SK-N-DZ (cell line): ENCODE measurements at regions not wholly inside any gene's neighbourhood (a gene's known extent, or its start where the extent isn't known, plus 50 kb on each side); places are given as distances from the start of the nearest gene placed in this dataset.
A peak's percentile ranks its signal among the peaks of the same experiment; 100 is the strongest.
"Not testable (repeated sequence)": the region's sequence is repeated elsewhere in the genome, so short reads cannot be mapped to it uniquely, and the experiment has no call there.

ENCODE experiments used
- DNase-seq: peaks from one replicate; pipeline ENCODE4 v3.0.0-alpha.2; 2015; ENCODE audit warnings: low spot score

- DNase-seq: no peak
Observed at GRCh38 chr1:221886311-221886710, 144.4 kb upstream of the DUSP10 start.

GRCh38 chr1:221884821-221885220 is 142.9 kb upstream of the DUSP10 start:
- DNase-seq: no peak

- no peak for DNase-seq
Observed at GRCh38 chr1:221881805-221882581, 140.1 kb upstream of the DUSP10 start.

GRCh38 chr1:221880182-221880581 is 138.3 kb upstream of the DUSP10 start:
- no peak for DNase-seq

- no peak for DNase-seq
Observed at GRCh38 chr1:221878134-221878533, 136.2 kb upstream of the DUSP10 start.

GRCh38 chr1:221877311-221877710 is 135.4 kb upstream of the DUSP10 start:
- no peak for DNase-seq

GRCh38 chr1:221875004-221875330 is 133.1 kb upstream of the DUSP10 start:
- DNase-seq: no peak

- no peak for DNase-seq
Observed at GRCh38 chr1:221874285-221875003, 132.6 kb upstream of the DUSP10 start.

- no peak for DNase-seq
Observed at GRCh38 chr1:221873673-221874072, 131.8 kb upstream of the DUSP10 start.

- no peak for DNase-seq
Observed at GRCh38 chr1:221871056-221871455, 129.2 kb upstream of the DUSP10 start.

GRCh38 chr1:221869779-221870178 is 127.9 kb upstream of the DUSP10 start:
- DNase-seq: no peak

GRCh38 chr1:221868593-221869303 is 126.9 kb upstream of the DUSP10 start:
- no peak for DNase-seq

GRCh38 chr1:221867003-221867402 is 125.1 kb upstream of the DUSP10 start:
- no peak for DNase-seq

GRCh38 chr1:221865808-221866207 is 123.9 kb upstream of the DUSP10 start:
- peak; percentile 73 for DNase-seq

GRCh38 chr1:221863635-221864034 is 121.7 kb upstream of the DUSP10 start:
- no peak for DNase-seq

- DNase-seq: no peak
Observed at GRCh38 chr1:221862971-221863370, 121.1 kb upstream of the DUSP10 start.

GRCh38 chr1:221858818-221859611 is 117.1 kb upstream of the DUSP10 start:
- no peak for DNase-seq

- not testable (repeated sequence) for DNase-seq
Observed at GRCh38 chr1:221857094-221857444, 115.2 kb upstream of the DUSP10 start.

- DNase-seq: no peak
Observed at GRCh38 chr1:221856228-221857093, 114.6 kb upstream of the DUSP10 start.

- DNase-seq: no peak
Observed at GRCh38 chr1:221855156-221855555, 113.3 kb upstream of the DUSP10 start.

- DNase-seq: no peak
Observed at GRCh38 chr1:221851336-221851735, 109.4 kb upstream of the DUSP10 start.
